ENCODE measurements at regions not wholly inside any gene's neighbourhood (a gene's known extent, or its start where the extent isn't known, plus 50 kb on each side); places are given as distances from the start of the nearest gene placed in this dataset.

- dilution Hi-C loops (cut with MboI; ENCODE audit: extremely low pct_ligation_motif_present, low sequenced_read_pairs), result no loop called here
- FAIRE-seq (no peak), DNase-seq (ENCODE audit: low read depth, low spot score) (no peak)
- no peak overlapping the region for H3K9ac ChIP-seq (replicated peaks; ENCODE audit: extremely low read depth, insufficient read depth, low read length)
- no TSS peak for BruUV-seq (replicated peaks)
- H4K20me1 ChIP-seq (replicated peaks; ENCODE audit: control insufficient read depth, extremely low read depth, insufficient read depth, low read length), result no peaks in the 10 kb centered on the region
- TF ChIP-seq POLR2AphosphoS5 (IDR thresholded peaks at IDR 0.05; ENCODE audit: insufficient read depth, low read depth, low read length) (no peak), GATA2 (IDR thresholded peaks at IDR 0.05; ENCODE audit: insufficient read depth, insufficient read length, low read depth, low read length) (no peak), FOS (IDR thresholded peaks at IDR 0.05; ENCODE audit: borderline replicate concordance, insufficient read depth, low read length) (no peak), MAX (IDR thresholded peaks at IDR 0.05; ENCODE audit: insufficient read depth, insufficient read length) (no peak), MYC (IDR thresholded peaks at IDR 0.05; ENCODE audit: low read depth, low read length) (no peak), EZH2 (IDR thresholded peaks at IDR 0.05; ENCODE audit: borderline replicate concordance, low read depth, low read length, severe bottlenecking) (no peak)
- ChIA-PET CTCF (no interaction called here), POLR2A (no interaction called here)
- H3K4me2 ChIP-seq (ENCODE audit: insufficient read depth, low read length), result no peak overlapping the region
- no peak overlapping the region for H2AFZ ChIP-seq (ENCODE audit: low read depth, low read length)
- H3K36me3 ChIP-seq (ENCODE audit: control insufficient read depth in 2 of 2, extremely low read depth in 1 of 2, insufficient read depth in 2 of 2, low read length in 2 of 2), result no peaks in the 10 kb centered on the region
- H3K27me3 ChIP-seq (ENCODE audit: control insufficient read depth in 2 of 2, insufficient read depth in 2 of 2, low read length in 2 of 2), result no peaks in the 10 kb centered on the region
- no peak overlapping the region for H3K4me3 ChIP-seq (replicated peaks in 1 of 3; ENCODE audit: insufficient read depth in 1 of 3, low read depth in 1 of 3, low read length in 3 of 3)
- no peaks in the 10 kb centered on the region for H3K9me1 ChIP-seq (replicated peaks; ENCODE audit: control insufficient read depth, extremely low read depth, insufficient read depth, low read length)
- H3K4me1 ChIP-seq (ENCODE audit: control insufficient read depth, extremely low read depth, insufficient read depth, low read length), result no peaks in the 10 kb centered on the region
- no peak overlapping the region for H3K27ac ChIP-seq (ENCODE audit: insufficient read depth, low read depth, low read length)
- intact Hi-C loops (cut with micrococcal nuclease), result no loop called here
- H3K9me3 ChIP-seq (replicated peaks; ENCODE audit: control insufficient read depth, insufficient read depth, low read length), result peaks cover 7% of the 10 kb centered on the region
- H3K79me2 ChIP-seq (ENCODE audit: control insufficient read depth, insufficient read depth, low read length), result no peaks in the 10 kb centered on the region
Measured at GRCh38 chr7:145216866-145217265, 381.0 kb upstream of the TPK1 start.

GRCh38 chr7:145212050-145212449, 376.2 kb upstream of the TPK1 start:
- no peak overlapping the region for H3K9ac ChIP-seq (replicated peaks; ENCODE audit: extremely low read depth, insufficient read depth, low read length)
- H3K9me3 ChIP-seq (replicated peaks; ENCODE audit: control insufficient read depth, insufficient read depth, low read length), result peaks cover 4% of the 10 kb centered on the region
- no peaks in the 10 kb centered on the region for H3K9me1 ChIP-seq (replicated peaks; ENCODE audit: control insufficient read depth, extremely low read depth, insufficient read depth, low read length)
- H3K4me3 ChIP-seq (replicated peaks in 1 of 3; ENCODE audit: insufficient read depth in 1 of 3, low read depth in 1 of 3, low read length in 3 of 3), result no peak overlapping the region
- H3K36me3 ChIP-seq (ENCODE audit: control insufficient read depth in 2 of 2, extremely low read depth in 1 of 2, insufficient read depth in 2 of 2, low read length in 2 of 2), result no peaks in the 10 kb centered on the region
- CTCF ChIA-PET, result no interaction called here
- no peak for FAIRE-seq
- H3K4me2 ChIP-seq (ENCODE audit: insufficient read depth, low read length), result no peak overlapping the region
- dilution Hi-C loops (cut with MboI; ENCODE audit: extremely low pct_ligation_motif_present, low sequenced_read_pairs), result no loop called here
- no peak overlapping the region for H3K27ac ChIP-seq (ENCODE audit: insufficient read depth, low read depth, low read length)
- POLR2A ChIA-PET, result no interaction called here
- H3K79me2 ChIP-seq (ENCODE audit: control insufficient read depth, insufficient read depth, low read length), result no peaks in the 10 kb centered on the region
- DNase-seq (ENCODE audit: low read depth, low spot score), result no peak
- H3K4me1 ChIP-seq (ENCODE audit: control insufficient read depth, extremely low read depth, insufficient read depth, low read length), result no peaks in the 10 kb centered on the region
- H4K20me1 ChIP-seq (replicated peaks; ENCODE audit: control insufficient read depth, extremely low read depth, insufficient read depth, low read length), result no peaks in the 10 kb centered on the region
- no peak for TF ChIP-seq CTCF (IDR thresholded peaks at IDR 0.05; ENCODE audit: extremely low read depth in 1 of 2, insufficient read depth in 1 of 2, low read depth in 1 of 2, low read length in 2 of 2)
- TF ChIP-seq MAX (IDR thresholded peaks at IDR 0.05; ENCODE audit: insufficient read depth, insufficient read length), result no peak
- no peak for TF ChIP-seq GATA2 (IDR thresholded peaks at IDR 0.05; ENCODE audit: insufficient read depth, insufficient read length, low read depth, low read length)
- TF ChIP-seq EZH2 (IDR thresholded peaks at IDR 0.05; ENCODE audit: borderline replicate concordance, low read depth, low read length, severe bottlenecking), result no peak
- no peak for TF ChIP-seq FOS (IDR thresholded peaks at IDR 0.05; ENCODE audit: borderline replicate concordance, insufficient read depth, low read length)
- TF ChIP-seq POLR2AphosphoS5 (IDR thresholded peaks at IDR 0.05; ENCODE audit: insufficient read depth, low read depth, low read length), result no peak
- H2AFZ ChIP-seq (ENCODE audit: low read depth, low read length), result no peak overlapping the region
- intact Hi-C loops (cut with micrococcal nuclease), result no loop called here
- no TSS peak for BruUV-seq (replicated peaks)
- H3K27me3 ChIP-seq (ENCODE audit: control insufficient read depth in 2 of 2, insufficient read depth in 2 of 2, low read length in 2 of 2), result no peaks in the 10 kb centered on the region

Measured in endothelial cell of umbilical vein (primary cell).